H9 (cell line): ENCODE measurements at regions not wholly inside any gene's neighbourhood (a gene's known extent, or its start where the extent isn't known, plus 50 kb on each side); places are given as distances from the start of the nearest gene placed in this dataset.

Experiments used
- DNase-seq: peaks from one replicate; pipeline ENCODE4 v3.0.0-alpha.2; 2017
- H2AFZ ChIP-seq: one replicate; pipeline ENCODE4 v1.6.1; 2013; ENCODE audit warnings: mild to moderate bottlenecking, low read length, control low read depth, moderate library complexity
- H2AK5ac ChIP-seq: 2 replicates; pipeline ENCODE4 v1.6.1; 2013; ENCODE audit warnings: low read length, control low read depth, mixed read lengths; ENCODE audit not compliant: insufficient read length
- H2BK120ac ChIP-seq: one replicate; pipeline ENCODE4 v1.6.1; 2013; ENCODE audit warnings: low read depth, mild to moderate bottlenecking, low read length, control low read depth, inconsistent platforms; ENCODE audit not compliant: poor library complexity, severe bottlenecking
- H2BK12ac ChIP-seq: 2 replicates; pipeline ENCODE4 v1.6.1; 2013; ENCODE audit warnings: low read length, control low read depth, mixed read lengths, low read depth; ENCODE audit not compliant: insufficient read length
- H2BK15ac ChIP-seq: 2 replicates; pipeline ENCODE4 v1.6.1; 2013; ENCODE audit warnings: low read depth, low read length, control low read depth
- H2BK20ac ChIP-seq: one replicate; pipeline ENCODE4 v1.6.1; 2013; ENCODE audit warnings: low read depth, mild to moderate bottlenecking, low read length, control low read depth, inconsistent platforms; ENCODE audit not compliant: poor library complexity, severe bottlenecking
- H2BK5ac ChIP-seq: 2 replicates; pipeline ENCODE4 v1.6.1; 2013; ENCODE audit warnings: low read length, control low read depth, mixed read lengths; ENCODE audit not compliant: insufficient read length
- H3K14ac ChIP-seq: 2 replicates; pipeline ENCODE4 v1.6.1; 2013; ENCODE audit warnings: low read length, control low read depth; ENCODE audit not compliant: insufficient read depth
- H3K18ac ChIP-seq: 2 replicates; pipeline ENCODE4 v1.6.1; 2013; ENCODE audit warnings: low read depth, mild to moderate bottlenecking, mixed read lengths, low read length, control low read depth; ENCODE audit not compliant: insufficient read length
- H3K23ac ChIP-seq: 2 replicates; pipeline ENCODE4 v1.6.1; 2013; ENCODE audit warnings: low read length, control low read depth, mixed read lengths, low read depth; ENCODE audit not compliant: insufficient read length
- H3K23me2 ChIP-seq: 2 replicates; pipeline ENCODE4 v1.6.1; 2013; ENCODE audit warnings: low read depth, mild to moderate bottlenecking, mixed read lengths, low read length, control low read depth; ENCODE audit not compliant: insufficient read length, poor library complexity, severe bottlenecking
- H3K27ac ChIP-seq: 2 replicates; pipeline ENCODE4 v1.5.1; 2013; ENCODE audit warnings: low read length, control low read depth, mixed read lengths, low read depth; ENCODE audit not compliant: insufficient read length
- H3K27me3 ChIP-seq: 2 replicates; pipeline ENCODE4 v1.6.1; 2013; ENCODE audit warnings: low read length, control low read depth, inconsistent platforms; ENCODE audit not compliant: insufficient read depth
- H3K4ac ChIP-seq: 2 replicates; pipeline ENCODE4 v1.6.1; 2013; ENCODE audit warnings: low read depth, mild to moderate bottlenecking, control low read depth, inconsistent platforms, low read length, moderate library complexity
- H3K4me1 ChIP-seq: 2 replicates; pipeline ENCODE4 v1.6.1; 2013; ENCODE audit warnings: low read length, control low read depth, inconsistent platforms; ENCODE audit not compliant: insufficient read depth
- H3K4me2 ChIP-seq: 2 replicates; pipeline ENCODE4 v1.6.1; 2013; ENCODE audit warnings: low read length, control low read depth, mixed read lengths; ENCODE audit not compliant: insufficient read length, insufficient read depth
- H3K56ac ChIP-seq: 2 replicates; pipeline ENCODE4 v1.6.1; 2013; ENCODE audit warnings: low read depth, mild to moderate bottlenecking, mixed read lengths, low read length, control low read depth; ENCODE audit not compliant: insufficient read length
- H3K79me1 ChIP-seq: 2 replicates; pipeline ENCODE4 v1.6.1; 2013; ENCODE audit warnings: low read depth, mild to moderate bottlenecking, moderate library complexity, low read length, control low read depth, inconsistent platforms; ENCODE audit not compliant: insufficient read depth, poor library complexity, severe bottlenecking
- H3K79me2 ChIP-seq: 2 replicates; pipeline ENCODE4 v1.6.1; 2013; ENCODE audit warnings: low read length, control low read depth, inconsistent platforms; ENCODE audit not compliant: insufficient read depth
- H3K9ac ChIP-seq: 2 replicates; pipeline ENCODE4 v1.6.1; 2013; ENCODE audit warnings: low read length, control low read depth, mixed read lengths; ENCODE audit not compliant: insufficient read length; ENCODE audit errors: extremely low read depth
- H3K9me3 ChIP-seq: one replicate; pipeline ENCODE4 v1.6.1; 2013; ENCODE audit warnings: low read depth, low read length, inconsistent platforms; ENCODE audit not compliant: control insufficient read depth
- H3T11ph ChIP-seq: one replicate; pipeline ENCODE4 v1.6.1; 2013; ENCODE audit warnings: mild to moderate bottlenecking, low read length, control low read depth, inconsistent platforms
- H4K20me1 ChIP-seq: one replicate; pipeline ENCODE4 v1.6.1; 2013; ENCODE audit not compliant: control insufficient read depth, insufficient read length, insufficient read depth
- H4K5ac ChIP-seq: 2 replicates; pipeline ENCODE4 v1.6.1; 2013; ENCODE audit warnings: low read depth, mild to moderate bottlenecking, mixed read lengths, low read length, control low read depth; ENCODE audit not compliant: insufficient read length
- H4K8ac ChIP-seq: replicated peaks from 2 replicates; pipeline ENCODE4 v1.6.1; 2013; ENCODE audit warnings: low read length, control low read depth, mixed read lengths, low read depth; ENCODE audit not compliant: insufficient read length
- H4K91ac ChIP-seq: 2 replicates; pipeline ENCODE4 v1.6.1; 2013; ENCODE audit warnings: low read depth, mild to moderate bottlenecking, moderate library complexity, mixed read lengths, low read length, control low read depth; ENCODE audit not compliant: insufficient read length
- H3K27ac Mint-ChIP-seq, 3 experiments: 2 replicates in 2 of 3; 3 replicates in 1 of 3; pipeline ENCODE4 v1.8.0; 2020 to 2021; ENCODE audit warnings: mixed read lengths in 3 of 3, mild to moderate bottlenecking in 1 of 3, moderate library complexity in 1 of 3
- H3K27me3 Mint-ChIP-seq: 2 replicates; pipeline ENCODE4 v1.8.0; 2021; ENCODE audit warnings: low read depth, mild to moderate bottlenecking, moderate library complexity, mixed read lengths
- H3K36me3 Mint-ChIP-seq, 3 experiments: 2 replicates in 2 of 3; 3 replicates in 1 of 3; pipeline ENCODE4 v1.8.0; 2020 to 2021; ENCODE audit warnings: low read depth in 3 of 3, mixed read lengths in 3 of 3; ENCODE audit not compliant: insufficient read depth in 1 of 3
- H3K4me1 Mint-ChIP-seq, 2 experiments: 2 replicates each; pipeline ENCODE4 v1.8.0; 2020; ENCODE audit warnings: mixed read lengths in 2 of 2
- H3K4me3 Mint-ChIP-seq, 2 experiments: 2 replicates in 1 of 2; 3 replicates in 1 of 2; pipeline ENCODE4 v1.8.0; 2020 to 2021; ENCODE audit warnings: mild to moderate bottlenecking in 2 of 2, mixed read lengths in 2 of 2, moderate library complexity in 1 of 2
- H3K9me3 Mint-ChIP-seq, 2 experiments: 2 replicates in 1 of 2; 3 replicates in 1 of 2; pipeline ENCODE4 v1.8.0; 2020; ENCODE audit warnings: mild to moderate bottlenecking in 2 of 2, mixed read lengths in 2 of 2, moderate library complexity in 1 of 2
- CTCF ChIP-seq: fragments of 200-600 bp; sonication (generic); conservative IDR thresholded peaks from 3 replicates; pipeline ENCODE4 v1.8.0; 2021; ENCODE audit warnings: antibody characterized with exemption, mild to moderate bottlenecking
- WGBS: extraction: QIAGEN DNeasy Blood & Tissue Kit; methylation state at CpG from one replicate; pipeline ENCODE4 v1.1.7; 2013; ENCODE audit warnings: missing lambda C conversion rate, low lambda C conversion rate, mixed read lengths; ENCODE audit not compliant: insufficient read length; ENCODE audit errors: extremely low coverage; 5-methylcytosine and 5-hydroxymethylcytosine counted together

GRCh38 chr14:66137081-66137480, 349.1 kb upstream of the CCDC196 start:
- Histone ChIP-seq H4K20me1 (no peaks in the 10 kb centered on the region), H4K5ac (no peak overlapping the region), H2BK5ac (no peak overlapping the region), H2BK15ac (no peak overlapping the region), H3K23me2 (no peaks in the 10 kb centered on the region), H3K4ac (no peak overlapping the region), H3K27me3 (no peaks in the 10 kb centered on the region), H2BK20ac (no peak overlapping the region), H2BK12ac (no peak overlapping the region), H2BK120ac (no peak overlapping the region), H3T11ph (no peak overlapping the region), H3K9me3 (no peaks in the 10 kb centered on the region), H3K14ac (no peak overlapping the region), H3K4me2 (no peak overlapping the region), H3K79me1 (no peaks in the 10 kb centered on the region), H3K9ac (no peak overlapping the region), H4K91ac (no peak overlapping the region), H2AFZ (no peak overlapping the region), H3K27ac (no peak overlapping the region), H3K18ac (no peak overlapping the region), H3K23ac (no peak overlapping the region), H3K56ac (no peak overlapping the region), H3K79me2 (no peaks in the 10 kb centered on the region), H2AK5ac (no peak overlapping the region), H3K4me1 (no peaks in the 10 kb centered on the region), H4K8ac (no peak overlapping the region)
- H3K36me3 Mint-ChIP-seq = no peaks in the 10 kb centered on the region
- no CpG with 5 or more reads among the region's 8 CpGs for WGBS
- DNase-seq = no peak
- H3K4me3 Mint-ChIP-seq = no peak overlapping the region
- no peaks in the 10 kb centered on the region for H3K4me1 Mint-ChIP-seq
- no peak for TF ChIP-seq CTCF
- no peaks in the 10 kb centered on the region for H3K27me3 Mint-ChIP-seq
- H3K27ac Mint-ChIP-seq = no peak overlapping the region
- H3K9me3 Mint-ChIP-seq = no peaks in the 10 kb centered on the region
